ENCODE measurements at regions not wholly inside any gene's neighbourhood (a gene's known extent, or its start where the extent isn't known, plus 50 kb on each side); places are given as distances from the start of the nearest gene placed in this dataset.

- Histone ChIP-seq H3K23me2 (ENCODE audit: low read depth, low read length) (no peaks in the 10 kb centered on the region), H3K4me1 (replicated peaks in 1 of 4; ENCODE audit: control insufficient read depth in 3 of 4, insufficient read depth in 4 of 4, low read length in 3 of 4) (no peaks in the 10 kb centered on the region), H3K27ac (ENCODE audit: low read depth, low read length) (no peak overlapping the region), H3K56ac (replicated peaks; ENCODE audit: insufficient read length, low read depth, low read length) (no peak overlapping the region), H4K91ac (replicated peaks; ENCODE audit: insufficient read length, low read length) (no peak overlapping the region), H3K4me2 (ENCODE audit: insufficient read depth in 1 of 2, low read depth in 2 of 2, low read length in 2 of 2) (no peak overlapping the region), H3K79me2 (ENCODE audit: control insufficient read depth in 1 of 2, insufficient read depth in 2 of 2, low read length in 2 of 2) (no peaks in the 10 kb centered on the region), H2AFZ (ENCODE audit: low read length) (no peak overlapping the region), H3K14ac (ENCODE audit: insufficient read length) (no peak overlapping the region), H3K4ac (replicated peaks; ENCODE audit: insufficient read length, low read depth, low read length) (no peak overlapping the region), H3K18ac (ENCODE audit: extremely low read depth, low read length) (no peak overlapping the region), H2BK5ac (ENCODE audit: low read depth, low read length) (no peak overlapping the region), H3K36me3 (ENCODE audit: control insufficient read depth in 2 of 4, insufficient read depth in 4 of 4, low read length in 3 of 4) (no peaks in the 10 kb centered on the region), H2AK5ac (ENCODE audit: low read depth, low read length) (no peak overlapping the region), H4K5ac (ENCODE audit: insufficient read length, low read depth, low read length) (no peak overlapping the region), H3K9me3 (ENCODE audit: insufficient read depth in 2 of 2, low read depth in 1 of 2, low read length in 1 of 2) (peaks cover 0 to 3% of the 10 kb centered on the region in 2 experiments; a peak in 1 of 4 replicates), H2BK20ac (ENCODE audit: low read length) (no peak overlapping the region), H3K4me3 (ENCODE audit: extremely low read depth in 1 of 4, insufficient read depth in 2 of 4, low read depth in 3 of 4, low read length in 4 of 4) (no peak overlapping the region), H3K79me1 (ENCODE audit: low read depth, low read length) (no peaks in the 10 kb centered on the region), H2BK12ac (ENCODE audit: low read depth, low read length) (no peak overlapping the region), H3K9ac (replicated peaks in 1 of 4; ENCODE audit: extremely low read depth in 1 of 4, low read depth in 3 of 4, low read length in 3 of 4) (no peak overlapping the region), H3K23ac (ENCODE audit: insufficient read length) (no peak overlapping the region), H3K27me3 (replicated peaks in 1 of 4; ENCODE audit: control insufficient read depth in 3 of 4, extremely low read depth in 1 of 4, insufficient read depth in 3 of 4, low read length in 3 of 4) (no peaks in the 10 kb centered on the region), H4K20me1 (replicated peaks in 1 of 2; ENCODE audit: control insufficient read depth in 1 of 2, insufficient read depth in 2 of 2, low read length in 2 of 2) (no peaks in the 10 kb centered on the region), H2BK15ac (ENCODE audit: low read length) (no peak overlapping the region), H2BK120ac (replicated peaks; ENCODE audit: low read depth, low read length) (no peak overlapping the region), H4K8ac (ENCODE audit: extremely low read depth, insufficient read depth, low read length) (no peak overlapping the region)
- POLR2A ChIA-PET (ENCODE audit: partially characterized antibody), result no interaction called here
- CTCF ChIA-PET (ENCODE audit: partially characterized antibody), result no interaction called here
- FAIRE-seq (no peak), DNase-seq (ENCODE audit: low read depth in 1 of 2, low spot score in 2 of 2) (no peak)
- TF ChIP-seq RBBP5 (IDR thresholded peaks at IDR 0.05; ENCODE audit: borderline replicate concordance, low read depth, low read length) (no peak), KDM5A (IDR thresholded peaks at IDR 0.05; ENCODE audit: low read length) (no peak), TEAD4 (IDR thresholded peaks at IDR 0.05; ENCODE audit: low read depth, low read length) (no peak), YY1 (IDR thresholded peaks at IDR 0.05; ENCODE audit: low read depth, low read length) (no peak), CTBP2 (IDR thresholded peaks at IDR 0.05; ENCODE audit: borderline replicate concordance, insufficient read depth, insufficient read length, low read length) (no peak), CHD1 (IDR thresholded peaks at IDR 0.05; ENCODE audit: low read depth, low read length) (no peak), ASH2L (IDR thresholded peaks at IDR 0.05; ENCODE audit: low read length) (no peak), RAD21 (IDR thresholded peaks at IDR 0.05 in 1 of 2, conservative IDR thresholded peaks at IDR 0.05 in 1 of 2; ENCODE audit: low read depth in 2 of 2, low read length in 2 of 2) (no peak), SAP30 (IDR thresholded peaks at IDR 0.05; ENCODE audit: insufficient read depth, insufficient replicate concordance, low read length) (no peak), KDM1A (IDR thresholded peaks at IDR 0.05; ENCODE audit: borderline replicate concordance, low read length) (no peak), CREB1 (IDR thresholded peaks at IDR 0.05) (no peak), CBX8 (IDR thresholded peaks at IDR 0.05; ENCODE audit: borderline replicate concordance, low read depth, low read length) (no peak), SIRT6 (IDR thresholded peaks at IDR 0.05; ENCODE audit: low read length) (no peak)
These were observed 460.5 kb downstream of the SH3BGRL start for GRCh38 chrX:81662381-81662780.

All from H1 (cell line).